C4-2B (cell line): ENCODE measurements at regions not wholly inside any gene's neighbourhood (a gene's known extent, or its start where the extent isn't known, plus 50 kb on each side); places are given as distances from the start of the nearest gene placed in this dataset.
"Not testable (repeated sequence)": the region's sequence is repeated elsewhere in the genome, so short reads cannot be mapped to it uniquely, and the experiment has no call there.

Experiments used
- H3K27ac ChIP-seq: fragments of 450-650 bp; 2 replicates; pipeline ENCODE4 v1.5.1; 2017
- ZFX ChIP-seq: fragments of 450-650 bp; IDR thresholded peaks from 2 replicates; pipeline ENCODE4 v1.6.1; 2017
- TF ChIP-seq, protein P1 (sequence below): fragments of 450-650 bp; conservative IDR thresholded peaks from 2 replicates; pipeline ENCODE4 v1.5.1; 2017; ENCODE audit warnings: mild to moderate bottlenecking

GRCh38 chr2:57402096-57402495 lies 644.5 kb upstream of the VRK2 start:
- H3K27ac ChIP-seq, result no peak overlapping the region
- TF ChIP-seq, protein P1, sequence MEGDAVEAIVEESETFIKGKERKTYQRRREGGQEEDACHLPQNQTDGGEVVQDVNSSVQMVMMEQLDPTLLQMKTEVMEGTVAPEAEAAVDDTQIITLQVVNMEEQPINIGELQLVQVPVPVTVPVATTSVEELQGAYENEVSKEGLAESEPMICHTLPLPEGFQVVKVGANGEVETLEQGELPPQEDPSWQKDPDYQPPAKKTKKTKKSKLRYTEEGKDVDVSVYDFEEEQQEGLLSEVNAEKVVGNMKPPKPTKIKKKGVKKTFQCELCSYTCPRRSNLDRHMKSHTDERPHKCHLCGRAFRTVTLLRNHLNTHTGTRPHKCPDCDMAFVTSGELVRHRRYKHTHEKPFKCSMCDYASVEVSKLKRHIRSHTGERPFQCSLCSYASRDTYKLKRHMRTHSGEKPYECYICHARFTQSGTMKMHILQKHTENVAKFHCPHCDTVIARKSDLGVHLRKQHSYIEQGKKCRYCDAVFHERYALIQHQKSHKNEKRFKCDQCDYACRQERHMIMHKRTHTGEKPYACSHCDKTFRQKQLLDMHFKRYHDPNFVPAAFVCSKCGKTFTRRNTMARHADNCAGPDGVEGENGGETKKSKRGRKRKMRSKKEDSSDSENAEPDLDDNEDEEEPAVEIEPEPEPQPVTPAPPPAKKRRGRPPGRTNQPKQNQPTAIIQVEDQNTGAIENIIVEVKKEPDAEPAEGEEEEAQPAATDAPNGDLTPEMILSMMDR, result no peak
- TF ChIP-seq ZFX, result no peak

DNA sequence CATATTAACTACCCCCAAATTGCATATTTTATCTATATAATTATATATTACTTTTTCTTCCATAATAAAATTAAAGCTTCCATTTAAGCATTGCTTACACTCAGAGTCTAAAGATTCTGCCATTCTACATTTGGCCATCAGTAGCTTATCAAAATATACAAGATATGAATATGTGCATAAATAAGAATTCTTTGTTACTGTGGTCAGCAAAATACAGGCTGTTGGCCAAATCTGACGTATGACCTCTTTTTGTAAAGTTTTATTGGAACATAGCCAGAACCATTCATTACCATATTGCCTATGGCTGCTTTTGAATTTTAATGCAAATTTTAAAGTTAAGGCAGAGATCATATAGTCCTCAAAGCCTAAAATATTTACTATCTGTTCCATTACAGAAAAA lies 643.9 kb upstream of the VRK2 start:
- no peak overlapping the region for H3K27ac ChIP-seq
- TF ChIP-seq ZFX, result no peak
- TF ChIP-seq, protein P1, result no peak

DNA sequence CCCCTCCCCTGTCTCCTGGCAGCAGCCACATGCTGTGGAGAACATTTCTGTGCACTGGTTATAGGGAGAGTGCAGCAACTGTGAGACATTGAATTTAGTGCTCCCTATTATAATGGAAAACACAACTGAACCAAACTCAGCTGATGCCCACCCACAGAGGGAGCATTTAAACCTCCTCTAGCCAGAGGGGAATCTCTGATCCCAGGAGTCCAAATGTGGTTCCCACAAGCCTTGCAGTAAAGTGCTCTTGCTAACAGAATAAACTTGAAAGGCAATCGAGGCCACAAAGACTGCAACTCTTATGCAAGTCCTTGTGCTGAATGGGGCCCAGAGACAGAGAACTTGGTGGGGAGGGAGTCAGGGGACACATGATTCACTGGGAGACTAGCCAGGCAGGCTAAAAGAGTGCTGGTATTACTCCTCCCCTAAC lies 638.8 kb upstream of the VRK2 start:
- no peak overlapping the region for H3K27ac ChIP-seq
- TF ChIP-seq, protein P1, result no peak
- TF ChIP-seq ZFX, result no peak

DNA sequence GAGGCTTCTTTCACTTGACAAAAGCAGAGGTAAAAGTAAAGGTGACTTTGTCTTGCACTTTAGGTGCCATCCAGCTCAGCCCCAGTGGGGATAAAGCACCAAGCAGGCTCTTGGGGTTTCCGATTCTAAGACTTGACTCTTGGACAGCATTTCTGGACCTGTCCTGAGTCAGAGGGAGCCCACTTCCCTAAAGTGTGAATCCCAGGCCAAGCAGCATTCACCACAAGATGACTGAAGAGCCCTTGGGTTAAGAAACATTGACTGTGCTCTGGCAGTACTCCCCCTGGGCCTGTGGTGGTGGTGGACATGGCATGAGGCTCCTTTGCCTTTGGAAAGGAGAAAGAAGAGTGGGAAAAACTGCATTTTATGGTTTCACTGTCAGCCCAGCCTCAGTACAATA lies 638.0 kb upstream of the VRK2 start:
- no peak overlapping the region for H3K27ac ChIP-seq
- TF ChIP-seq, protein P1, result no peak
- TF ChIP-seq ZFX, result no peak

- TF ChIP-seq, protein P1, result no peak
- no peak for TF ChIP-seq ZFX
Observed at GRCh38 chr2:57417007-57417406, 629.6 kb upstream of the VRK2 start.

DNA sequence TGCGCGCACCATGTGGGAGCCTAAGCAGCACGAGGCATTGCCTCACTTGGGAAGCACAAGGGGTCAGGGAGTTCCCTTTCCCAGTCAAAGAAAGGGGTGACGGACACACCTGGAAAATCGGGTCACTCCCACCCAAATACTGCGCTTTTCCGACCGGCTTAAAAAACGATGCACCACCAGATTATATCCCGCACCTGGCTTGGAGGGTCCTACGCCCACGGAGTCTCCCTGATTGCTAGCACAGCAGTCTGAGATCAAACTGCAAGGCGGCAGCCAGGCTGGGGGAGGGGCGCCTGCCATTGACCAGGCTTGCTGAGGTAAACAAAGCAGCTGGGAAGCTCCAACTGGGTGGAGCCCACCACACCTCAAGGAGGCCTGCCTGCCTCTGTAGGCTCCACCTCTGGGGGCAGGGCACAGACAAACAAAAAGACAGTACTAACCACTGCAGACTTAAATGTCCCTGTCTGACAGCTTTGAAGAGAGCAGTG lies 627.7 kb upstream of the VRK2 start:
- not testable (repeated sequence) for H3K27ac ChIP-seq

More at GRCh38 chr2:57417007-57417406, 629.6 kb upstream of the VRK2 start:
- no peak overlapping the region for H3K27ac ChIP-seq

- no peak for TF ChIP-seq ZFX
- TF ChIP-seq, protein P1, result no peak
- H3K27ac ChIP-seq, result no peak overlapping the region
Observed at GRCh38 chr2:57429831-57430230, 616.8 kb upstream of the VRK2 start.

- no peak overlapping the region for H3K27ac ChIP-seq
- TF ChIP-seq ZFX, result no peak
- TF ChIP-seq, protein P1, result no peak
Observed at GRCh38 chr2:57432528-57432927, 614.1 kb upstream of the VRK2 start.
